Activated CD8-positive, alpha-beta T cell treated with anti-CD3 and anti-CD28 coated beads for 36 hours (primary cell): ENCODE measurements at regions not wholly inside any gene's neighbourhood (a gene's known extent, or its start where the extent isn't known, plus 50 kb on each side); places are given as distances from the start of the nearest gene placed in this dataset.
"Not testable (repeated sequence)": the region's sequence is repeated elsewhere in the genome, so short reads cannot be mapped to it uniquely, and the experiment has no call there.

Experiments
- ATAC-seq: fragments of 200-7000 bp; cut with Tn5 transposase; one replicate; pipeline ENCODE4 v1.10.0; 2021; ENCODE audit warnings: mild to moderate bottlenecking, moderate library complexity
- CTCF ChIA-PET: fragments of 350-600 bp; sonication (Branson Sonifier 250); formaldehyde crosslinking; loops from one replicate; lab custom pipeline; 2021; ENCODE audit warnings: antibody characterized with exemption; lab: Charles Lee
- POLR2A ChIA-PET: fragments of 350-600 bp; sonication (Branson Sonifier 250); formaldehyde crosslinking; loops from one replicate; lab custom pipeline; 2021; ENCODE audit warnings: antibody characterized with exemption; lab: Charles Lee
- DNase-seq: peaks from one replicate; pipeline ENCODE4 v3.0.0-alpha.2; 2020
- H3K27ac Mint-ChIP-seq: one replicate; pipeline ENCODE4 v1.8.0; 2021; ENCODE audit warnings: mild to moderate bottlenecking, mixed read lengths
- H3K27me3 Mint-ChIP-seq: one replicate; pipeline ENCODE4 v1.8.0; 2021; ENCODE audit warnings: mixed read lengths
- H3K36me3 Mint-ChIP-seq: one replicate; pipeline ENCODE4 v1.8.0; 2021; ENCODE audit warnings: low read depth, mixed read lengths
- H3K4me1 Mint-ChIP-seq: one replicate; pipeline ENCODE4 v1.8.0; 2021; ENCODE audit warnings: low read depth, mixed read lengths
- H3K4me3 Mint-ChIP-seq: one replicate; pipeline ENCODE4 v1.8.0; 2021; ENCODE audit warnings: mild to moderate bottlenecking, moderate library complexity, mixed read lengths
- H3K9me3 Mint-ChIP-seq: one replicate; pipeline ENCODE4 v1.8.0; 2021; ENCODE audit warnings: mixed read lengths
- intact Hi-C: fragments of 100-400 bp; cut with micrococcal nuclease; formaldehyde crosslinking; loops from one replicate; pipeline ENCODE4 v1.10.0; 2022
- TF ChIP-seq, protein P1 (sequence below): fragments of 200-600 bp; IDR thresholded peaks from one replicate; pipeline ENCODE4 v1.8.0; 2022; ENCODE audit warnings: antibody characterized with exemption, mild to moderate bottlenecking

GRCh38 chr3:35305406-35305805 lies 333.9 kb upstream of the ARPP21 start:
- Mint-ChIP-seq H3K36me3 (no peaks in the 10 kb centered on the region), H3K4me3 (no peak overlapping the region), H3K4me1 (no peaks in the 10 kb centered on the region), H3K9me3 (no peaks in the 10 kb centered on the region), H3K27me3 (peaks cover 8% of the 10 kb centered on the region), H3K27ac (no peak overlapping the region)
- CTCF ChIA-PET, result no interaction called here
- POLR2A ChIA-PET, result no interaction called here
- DNase-seq, result no peak
- ATAC-seq, result no peak
- intact Hi-C loops, result no loop called here
- TF ChIP-seq, protein P1, sequence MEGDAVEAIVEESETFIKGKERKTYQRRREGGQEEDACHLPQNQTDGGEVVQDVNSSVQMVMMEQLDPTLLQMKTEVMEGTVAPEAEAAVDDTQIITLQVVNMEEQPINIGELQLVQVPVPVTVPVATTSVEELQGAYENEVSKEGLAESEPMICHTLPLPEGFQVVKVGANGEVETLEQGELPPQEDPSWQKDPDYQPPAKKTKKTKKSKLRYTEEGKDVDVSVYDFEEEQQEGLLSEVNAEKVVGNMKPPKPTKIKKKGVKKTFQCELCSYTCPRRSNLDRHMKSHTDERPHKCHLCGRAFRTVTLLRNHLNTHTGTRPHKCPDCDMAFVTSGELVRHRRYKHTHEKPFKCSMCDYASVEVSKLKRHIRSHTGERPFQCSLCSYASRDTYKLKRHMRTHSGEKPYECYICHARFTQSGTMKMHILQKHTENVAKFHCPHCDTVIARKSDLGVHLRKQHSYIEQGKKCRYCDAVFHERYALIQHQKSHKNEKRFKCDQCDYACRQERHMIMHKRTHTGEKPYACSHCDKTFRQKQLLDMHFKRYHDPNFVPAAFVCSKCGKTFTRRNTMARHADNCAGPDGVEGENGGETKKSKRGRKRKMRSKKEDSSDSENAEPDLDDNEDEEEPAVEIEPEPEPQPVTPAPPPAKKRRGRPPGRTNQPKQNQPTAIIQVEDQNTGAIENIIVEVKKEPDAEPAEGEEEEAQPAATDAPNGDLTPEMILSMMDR, result no peak

DNA sequence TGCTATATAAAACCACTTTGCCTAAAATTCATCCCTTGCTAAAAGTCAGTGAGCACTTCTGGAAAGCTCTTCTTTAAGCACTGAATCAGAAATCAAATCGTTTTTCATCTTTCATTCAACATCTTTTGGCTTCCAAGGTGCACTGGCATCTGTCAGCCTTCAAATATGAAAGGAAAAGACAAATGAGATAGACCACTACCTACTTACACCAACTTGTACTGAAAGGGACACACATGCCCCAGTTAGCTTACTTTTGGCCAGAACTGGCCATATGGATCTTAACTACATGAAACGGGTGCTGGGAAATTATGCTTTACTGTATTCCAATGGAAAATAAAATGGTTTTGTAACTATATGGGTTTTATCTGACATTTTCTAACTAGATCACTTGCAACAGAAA lies 332.0 kb upstream of the ARPP21 start:
- POLR2A ChIA-PET, result no interaction called here
- CTCF ChIA-PET, result no interaction called here
- Mint-ChIP-seq H3K4me3 (no peak overlapping the region), H3K27me3 (peaks cover 1% of the 10 kb centered on the region), H3K27ac (no peak overlapping the region), H3K9me3 (no peaks in the 10 kb centered on the region), H3K4me1 (no peaks in the 10 kb centered on the region), H3K36me3 (no peaks in the 10 kb centered on the region)
- DNase-seq, result no peak
- intact Hi-C loops, result no loop called here
- no peak for ATAC-seq
- TF ChIP-seq, protein P1, result no peak

DNA sequence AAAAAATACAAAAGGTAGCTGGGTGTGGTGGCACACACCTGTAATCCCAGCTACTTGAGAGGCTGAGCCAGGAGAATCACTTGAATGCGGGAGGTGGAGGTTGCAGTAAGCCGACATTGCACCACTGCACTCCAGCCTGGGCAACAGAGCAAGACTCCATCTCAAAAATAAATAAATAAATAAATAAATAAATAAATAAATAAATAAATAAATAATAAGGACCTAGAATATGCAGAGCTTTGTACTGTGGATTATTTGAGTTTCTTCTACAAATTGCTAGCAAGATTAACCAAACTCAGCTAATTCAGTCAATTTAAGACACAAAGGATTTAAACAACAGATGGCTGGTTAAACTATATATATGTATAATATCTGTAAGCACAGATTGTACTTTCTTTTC lies 322.5 kb upstream of the ARPP21 start:
- H3K36me3 Mint-ChIP-seq, CTCF ChIA-PET, H3K4me3 Mint-ChIP-seq, H3K27me3 Mint-ChIP-seq, H3K4me1 Mint-ChIP-seq, H3K9me3 Mint-ChIP-seq, intact Hi-C loops, POLR2A ChIA-PET, ATAC-seq, H3K27ac Mint-ChIP-seq, DNase-seq: not testable (repeated sequence)

GRCh38 chr3:35320646-35321407 lies 318.5 kb upstream of the ARPP21 start:
- ChIA-PET POLR2A (no interaction called here), CTCF (no interaction called here)
- peaks cover 6% of the 10 kb centered on the region for H3K9me3 Mint-ChIP-seq
- intact Hi-C loops, result no loop called here
- ATAC-seq (no peak), DNase-seq (no peak)
- no peaks in the 10 kb centered on the region for H3K4me1 Mint-ChIP-seq
- H3K4me3 Mint-ChIP-seq, result no peak overlapping the region
- H3K27ac Mint-ChIP-seq, result no peak overlapping the region
- TF ChIP-seq, protein P1, result no peak
- H3K27me3 Mint-ChIP-seq, result no peaks in the 10 kb centered on the region
- no peaks in the 10 kb centered on the region for H3K36me3 Mint-ChIP-seq

- Mint-ChIP-seq H3K27me3 (no peaks in the 10 kb centered on the region), H3K9me3 (peaks cover 6% of the 10 kb centered on the region), H3K4me1 (no peaks in the 10 kb centered on the region), H3K27ac (no peak overlapping the region), H3K36me3 (no peaks in the 10 kb centered on the region), H3K4me3 (no peak overlapping the region)
- ATAC-seq (no peak), DNase-seq (no peak)
- TF ChIP-seq, protein P1, result no peak
- intact Hi-C loops, result no loop called here
- ChIA-PET POLR2A (no interaction called here), CTCF (no interaction called here)
Measured at GRCh38 chr3:35322070-35322469, 317.3 kb upstream of the ARPP21 start.
